GM23338 (cell line): ENCODE measurements at regions not wholly inside any gene's neighbourhood (a gene's known extent, or its start where the extent isn't known, plus 50 kb on each side); places are given as distances from the start of the nearest gene placed in this dataset.

Experiments
- ATAC-seq: fragments of 200-7000 bp; cut with Tn5 transposase; 3 replicates; pipeline ENCODE4 v1.9.1; 2020
- DNase-seq: peaks from one replicate; pipeline ENCODE4 v3.0.0-alpha.2; 2015; ENCODE audit warnings: low spot score
- H2AFZ ChIP-seq: fragments of 200-600 bp; sonication (generic); 2 replicates; pipeline ENCODE4 v1.8.0; 2016; ENCODE audit warnings: antibody characterized with exemption, mild to moderate bottlenecking, moderate library complexity
- H3F3A ChIP-seq: fragments of 200-600 bp; sonication (generic); replicated peaks from 2 replicates; pipeline ENCODE4 v1.8.0; 2017; ENCODE audit warnings: antibody characterized with exemption, mixed run types, low read depth
- H3K27ac ChIP-seq: fragments of 200-600 bp; sonication (generic); 2 replicates; pipeline ENCODE4 v1.6.1; 2016; ENCODE audit warnings: low read depth
- H3K27me3 ChIP-seq: fragments of 200-600 bp; sonication (generic); 2 replicates; pipeline ENCODE4 v1.8.0; 2016; ENCODE audit warnings: mild to moderate bottlenecking, mixed run types, moderate library complexity; ENCODE audit not compliant: insufficient read depth
- H3K36me3 ChIP-seq: fragments of 200-600 bp; sonication (generic); 2 replicates; pipeline ENCODE4 v1.8.0; 2016; ENCODE audit warnings: mild to moderate bottlenecking; ENCODE audit not compliant: insufficient read depth
- H3K4me1 ChIP-seq: fragments of 200-600 bp; sonication (generic); 2 replicates; pipeline ENCODE4 v1.8.0; 2016; ENCODE audit warnings: mild to moderate bottlenecking, moderate library complexity; ENCODE audit not compliant: insufficient read depth
- H3K4me2 ChIP-seq: fragments of 200-600 bp; sonication (generic); 2 replicates; pipeline ENCODE4 v1.7.1; 2017; ENCODE audit warnings: mixed run types
- H3K4me3 ChIP-seq: fragments of 200-600 bp; sonication (generic); 2 replicates; pipeline ENCODE4 v1.6.1; 2016; ENCODE audit warnings: mixed run types
- H3K79me2 ChIP-seq: fragments of 200-600 bp; sonication (generic); replicated peaks from 2 replicates; pipeline ENCODE4 v1.8.0; 2017; ENCODE audit warnings: mild to moderate bottlenecking; ENCODE audit not compliant: insufficient read depth
- H3K9me2 ChIP-seq: fragments of 200-600 bp; sonication (generic); 2 replicates; pipeline ENCODE4 v1.8.0; 2017; ENCODE audit not compliant: insufficient read depth
- H4K20me1 ChIP-seq: fragments of 200-600 bp; sonication (generic); replicated peaks from 2 replicates; pipeline ENCODE4 v1.8.0; 2017; ENCODE audit warnings: mild to moderate bottlenecking; ENCODE audit not compliant: insufficient read depth
- H3K27ac Mint-ChIP-seq: 2 replicates; pipeline ENCODE4 v1.8.0; 2020; ENCODE audit warnings: inconsistent platforms, mild to moderate bottlenecking, moderate library complexity, mixed read lengths
- H3K27me3 Mint-ChIP-seq: 3 replicates; pipeline ENCODE4 v1.8.0; 2022; ENCODE audit warnings: low read depth, mild to moderate bottlenecking, moderate library complexity, mixed read lengths, inconsistent platforms; ENCODE audit not compliant: insufficient read depth, poor library complexity
- H3K36me3 Mint-ChIP-seq: 3 replicates; pipeline ENCODE4 v1.8.0; 2021; ENCODE audit warnings: low read depth, mild to moderate bottlenecking, inconsistent platforms, moderate library complexity, mixed read lengths
- H3K4me1 Mint-ChIP-seq: 3 replicates; pipeline ENCODE4 v1.8.0; 2020; ENCODE audit warnings: mild to moderate bottlenecking, inconsistent platforms, mixed read lengths
- H3K4me3 Mint-ChIP-seq: 3 replicates; pipeline ENCODE4 v1.8.0; 2021; ENCODE audit warnings: moderate library complexity, mild to moderate bottlenecking, inconsistent platforms, mixed read lengths
- H3K9me3 Mint-ChIP-seq: 3 replicates; pipeline ENCODE4 v1.8.0; 2020; ENCODE audit warnings: moderate library complexity, mild to moderate bottlenecking, inconsistent platforms, mixed read lengths
- CREB1 ChIP-seq: fragments of 250-450 bp; sonication (Bioruptor Pico); IDR thresholded peaks from 2 replicates; pipeline ENCODE4 v1.5.0; 2020; ENCODE audit warnings: low read depth, mild to moderate bottlenecking, moderate library complexity
- CTCF ChIP-seq, 2 experiments: fragments of 200-600 bp in 1 of 2; sonication (generic) in 1 of 2; conservative IDR thresholded peaks; 2 replicates each; pipeline versions ENCODE4 v1.5.1 to v1.6.1; 2016 to 2017; ENCODE audit warnings: antibody characterized with exemption in 2 of 2, low read depth in 2 of 2, mild to moderate bottlenecking in 2 of 2, moderate library complexity in 1 of 2
- ETS1 ChIP-seq: IDR thresholded peaks from 2 replicates; pipeline ENCODE4 v1.6.1; 2016; ENCODE audit warnings: antibody characterized with exemption
- JUNB ChIP-seq: IDR thresholded peaks from one replicate; pipeline ENCODE4 v1.6.1; 2016; ENCODE audit warnings: antibody characterized with exemption; ENCODE audit not compliant: unreplicated experiment
- NANOG ChIP-seq: IDR thresholded peaks from 2 replicates; pipeline ENCODE4 v1.6.1; 2016; ENCODE audit warnings: antibody characterized with exemption, borderline replicate concordance
- STAT1 ChIP-seq: IDR thresholded peaks from one replicate; pipeline ENCODE4 v1.6.1; 2016; ENCODE audit warnings: antibody characterized with exemption; ENCODE audit not compliant: unreplicated experiment
- ZNF114 ChIP-seq: fragments of 250-450 bp; sonication (Bioruptor Pico); IDR thresholded peaks from 2 replicates; pipeline ENCODE4 v1.5.0; 2020; ENCODE audit warnings: mild to moderate bottlenecking, moderate library complexity
- ZNF462 ChIP-seq: fragments of 250-450 bp; sonication (Bioruptor Pico); IDR thresholded peaks from 2 replicates; pipeline ENCODE4 v1.5.0; 2020; ENCODE audit warnings: mild to moderate bottlenecking, moderate library complexity

DNA sequence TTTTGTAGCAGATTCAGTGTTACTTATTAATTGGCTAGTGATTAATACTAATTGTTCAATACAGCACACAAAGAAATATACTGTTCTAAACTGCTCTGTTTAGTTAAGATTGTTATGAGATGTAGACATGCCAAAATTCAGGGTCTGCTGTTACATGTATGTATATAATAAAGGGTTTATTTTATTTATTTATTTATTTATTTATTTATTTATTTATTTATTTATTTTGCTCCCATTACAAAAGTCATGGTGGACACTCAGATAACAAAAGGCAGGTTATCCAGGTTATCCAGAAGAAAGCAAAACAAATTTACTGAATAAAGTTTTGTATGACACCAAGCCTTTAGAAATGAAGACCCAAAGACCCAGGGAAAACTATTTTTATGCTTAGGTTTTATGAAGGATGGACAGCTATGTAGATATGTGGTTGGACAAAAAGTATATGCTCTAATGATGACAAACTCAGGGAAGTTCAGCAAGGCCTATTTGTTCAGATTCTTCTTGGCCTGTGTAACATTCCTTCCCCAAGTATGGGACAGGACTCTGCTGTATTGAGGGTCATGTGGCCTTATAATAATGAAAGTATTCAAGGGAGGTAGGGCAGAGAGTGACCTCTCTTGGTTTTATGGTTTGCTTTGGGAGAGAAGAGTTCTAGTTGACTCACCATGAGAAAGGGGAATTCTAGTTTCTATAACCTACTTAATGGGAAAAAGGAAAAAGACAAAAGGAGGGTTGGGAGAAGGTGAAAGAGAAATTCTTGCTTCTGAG is 1056.8 kb downstream of the ROBO2 start (continued):
- TF ChIP-seq STAT1 (no peak), ETS1 (no peak), JUNB (no peak)

- no peaks in the 10 kb centered on the region for H3K4me1 ChIP-seq
- H3K4me2 ChIP-seq: no peak overlapping the region
- H3F3A ChIP-seq: no peaks in the 10 kb centered on the region
- no peak for DNase-seq
- TF ChIP-seq CREB1 (no peak), CTCF (conservative IDR thresholded peaks at IDR 0.05; ENCODE audit: low read depth in 2 of 2) (no peak), ZNF114 (CRISPR knock-in tag) (no peak), ETS1 (no peak), NANOG (no peak)
- no peaks in the 10 kb centered on the region for H3K27me3 ChIP-seq
- H3K4me3 ChIP-seq: no peak overlapping the region
- no peak for ATAC-seq
- H3K27ac ChIP-seq: no peak overlapping the region
- no peaks in the 10 kb centered on the region for H4K20me1 ChIP-seq
- peaks cover 5% of the 10 kb centered on the region for H3K9me2 ChIP-seq
- peaks cover 5% of the 10 kb centered on the region; the same call in 1 of the 3 replicates for H3K36me3 Mint-ChIP-seq
- H3K4me3 Mint-ChIP-seq: no peak overlapping the region
- no peak overlapping the region for H2AFZ ChIP-seq
- H3K79me2 ChIP-seq: no peaks in the 10 kb centered on the region
- no peak overlapping the region for H3K27ac Mint-ChIP-seq
- H3K9me3 Mint-ChIP-seq: peaks cover 8% of the 10 kb centered on the region
- H3K4me1 Mint-ChIP-seq: no peaks in the 10 kb centered on the region
- H3K36me3 ChIP-seq: no peaks in the 10 kb centered on the region
- no peaks in the 10 kb centered on the region for H3K27me3 Mint-ChIP-seq
Measured at GRCh38 chr3:78098367-78098766, 1058.5 kb downstream of the ROBO2 start.

GRCh38 chr3:78101384-78101783 is 1061.5 kb downstream of the ROBO2 start:
- no peak overlapping the region for H2AFZ ChIP-seq
- no peaks in the 10 kb centered on the region for H3K9me3 Mint-ChIP-seq
- H3K27me3 ChIP-seq: no peaks in the 10 kb centered on the region
- H3K27ac ChIP-seq: no peak overlapping the region
- H3K4me3 ChIP-seq: no peak overlapping the region
- no peak overlapping the region for H3K4me2 ChIP-seq
- H3K36me3 Mint-ChIP-seq: no peaks in the 10 kb centered on the region
- no peaks in the 10 kb centered on the region for H3K9me2 ChIP-seq
- no peaks in the 10 kb centered on the region for H3K4me1 ChIP-seq
- H3K79me2 ChIP-seq: no peaks in the 10 kb centered on the region
- no peak overlapping the region for H3K4me3 Mint-ChIP-seq
- ATAC-seq (no peak), DNase-seq (no peak)
- no peaks in the 10 kb centered on the region for H3K36me3 ChIP-seq
- H3F3A ChIP-seq: no peaks in the 10 kb centered on the region
- H3K27me3 Mint-ChIP-seq: no peaks in the 10 kb centered on the region
- no peak overlapping the region for H3K27ac Mint-ChIP-seq
- H4K20me1 ChIP-seq: no peaks in the 10 kb centered on the region
- no peaks in the 10 kb centered on the region for H3K4me1 Mint-ChIP-seq
- TF ChIP-seq ZNF462 (no peak), NANOG (no peak), JUNB (no peak)
